GM21717 (cell line): ENCODE measurements at regions not wholly inside any gene's neighbourhood (a gene's known extent, or its start where the extent isn't known, plus 50 kb on each side); places are given as distances from the start of the nearest gene placed in this dataset.

Experiments
- ATAC-seq: cut with Tn5 transposase; IDR thresholded peaks from one replicate; pipeline ENCODE4 v1.9.1; 2021; ENCODE audit warnings: mild to moderate bottlenecking, moderate library complexity; ENCODE audit not compliant: unreplicated experiment

GRCh38 chr12:66848967-66849366, 170.1 kb upstream of the GRIP1 start:
- no peak for ATAC-seq

- no peak for ATAC-seq
Observed at GRCh38 chr12:66851134-66851533, 172.3 kb upstream of the GRIP1 start.

GRCh38 chr12:66852091-66852490, 173.2 kb upstream of the GRIP1 start:
- ATAC-seq: no peak

GRCh38 chr12:66852765-66853164, 173.9 kb upstream of the GRIP1 start:
- ATAC-seq: no peak

GRCh38 chr12:66859751-66860440, 181.0 kb upstream of the GRIP1 start:
- no peak for ATAC-seq

- ATAC-seq: peak; percentile 50
Observed at GRCh38 chr12:66860752-66861750, 182.2 kb upstream of the GRIP1 start.

GRCh38 chr12:66862356-66862985, 183.6 kb upstream of the GRIP1 start:
- ATAC-seq: no peak

- ATAC-seq: no peak
Observed at GRCh38 chr12:66863276-66863675, 184.4 kb upstream of the GRIP1 start.

- no peak for ATAC-seq
Observed at GRCh38 chr12:66877925-66878324, 199.0 kb upstream of the GRIP1 start.

GRCh38 chr12:66879409-66879808, 200.5 kb upstream of the GRIP1 start:
- no peak for ATAC-seq

GRCh38 chr12:66881386-66881785, 202.5 kb upstream of the GRIP1 start:
- no peak for ATAC-seq

GRCh38 chr12:66884091-66884490, 205.2 kb upstream of the GRIP1 start:
- ATAC-seq: no peak

GRCh38 chr12:66885115-66885875, 206.4 kb upstream of the GRIP1 start:
- ATAC-seq: no peak

- ATAC-seq: no peak
Observed at GRCh38 chr12:66896797-66897196, 217.9 kb upstream of the GRIP1 start.

GRCh38 chr12:66898700-66899469, 220.0 kb upstream of the GRIP1 start:
- ATAC-seq: no peak

- no peak for ATAC-seq
Observed at GRCh38 chr12:66899588-66899987, 220.7 kb upstream of the GRIP1 start.

- no peak for ATAC-seq
Observed at GRCh38 chr12:66900616-66901015, 221.7 kb upstream of the GRIP1 start.

GRCh38 chr12:66901138-66901932, 222.5 kb upstream of the GRIP1 start:
- peak; percentile 97 for ATAC-seq

- no peak for ATAC-seq
Observed at GRCh38 chr12:66902020-66902419, 223.1 kb upstream of the GRIP1 start.
